B cell (primary cell): ENCODE measurements at regions not wholly inside any gene's neighbourhood (a gene's known extent, or its start where the extent isn't known, plus 50 kb on each side); places are given as distances from the start of the nearest gene placed in this dataset.

Source experiments
- CTCF ChIP-seq: fragments of 200-600 bp; IDR thresholded peaks from one replicate; pipeline ENCODE4 v1.8.0; 2022; ENCODE audit warnings: antibody characterized with exemption, mild to moderate bottlenecking
- EZH2 ChIP-seq: IDR thresholded peaks from 2 replicates; pipeline ENCODE4 v1.6.1; 2012; ENCODE audit warnings: borderline replicate concordance, low read depth, mild to moderate bottlenecking, moderate library complexity, low read length; ENCODE audit not compliant: insufficient read depth, poor library complexity, severe bottlenecking

DNA sequence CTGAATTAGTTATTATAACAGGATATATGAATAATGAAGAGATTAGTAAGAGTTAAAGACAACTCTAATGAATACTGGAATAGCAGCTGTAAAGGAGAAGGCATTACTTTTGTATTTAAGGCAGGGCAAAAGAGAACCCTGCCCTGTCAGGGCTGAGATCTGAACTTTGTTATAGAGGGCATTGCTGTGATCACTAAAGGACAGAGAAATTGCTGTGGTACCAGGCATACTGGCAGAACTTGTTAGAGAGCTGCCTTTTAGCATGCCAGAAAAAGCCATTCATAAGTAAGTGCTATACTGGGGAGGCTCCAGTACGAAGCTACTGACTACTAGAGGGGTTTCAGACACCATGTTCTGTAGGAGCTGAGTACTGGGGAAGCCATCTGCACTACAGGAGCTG, 481.8 kb downstream of the SEMA3D start:
- no peak for TF ChIP-seq CTCF
- TF ChIP-seq EZH2 = no peak
